Keratinocyte (primary cell): ENCODE measurements at regions not wholly inside any gene's neighbourhood (a gene's known extent, or its start where the extent isn't known, plus 50 kb on each side); places are given as distances from the start of the nearest gene placed in this dataset.

Experiments
- DNase-seq: peaks from one replicate; pipeline ENCODE4 v3.0.0-alpha.2; 2011; ENCODE audit warnings: low read depth, missing footprints, low spot score
- FAIRE-seq: peaks from 2 replicates; lab custom pipeline; 2011; peaks lifted over from hg19 to GRCh38; lab: Jason Lieb, UNC
- H2AFZ ChIP-seq: 2 replicates; pipeline ENCODE4 v1.6.0; 2012; ENCODE audit warnings: low read length, control low read depth, inconsistent platforms; ENCODE audit not compliant: control insufficient read depth
- H3K27ac ChIP-seq: 2 replicates; pipeline ENCODE4 v1.5.1; 2011; ENCODE audit warnings: low read length; ENCODE audit not compliant: control insufficient read depth, insufficient read depth
- H3K27me3 ChIP-seq: 3 replicates; pipeline ENCODE4 v1.6.0; 2011; ENCODE audit warnings: low read length; ENCODE audit not compliant: control insufficient read depth, insufficient read depth; ENCODE audit errors: extremely low read depth
- H3K36me3 ChIP-seq, 2 experiments: 2 replicates in 1 of 2; 3 replicates in 1 of 2; pipeline ENCODE4 v1.5.1; 2011; ENCODE audit warnings: low read length in 2 of 2, mild to moderate bottlenecking in 1 of 2; ENCODE audit not compliant: control insufficient read depth in 2 of 2, insufficient read depth in 2 of 2; ENCODE audit errors: extremely low read depth in 1 of 2
- H3K4me1 ChIP-seq: 3 replicates; pipeline ENCODE4 v1.5.1; 2011; ENCODE audit warnings: low read length; ENCODE audit not compliant: control insufficient read depth, insufficient read depth; ENCODE audit errors: extremely low read depth
- H3K4me2 ChIP-seq: 3 replicates; pipeline ENCODE4 v1.6.0; 2011; ENCODE audit warnings: low read depth, low read length; ENCODE audit not compliant: control insufficient read depth, insufficient read depth; ENCODE audit errors: extremely low read depth
- H3K4me3 ChIP-seq, 3 experiments: fragments of 200-600 bp in 1 of 3; sonication (generic) in 1 of 3; 2 replicates in 2 of 3; 3 replicates in 1 of 3; pipeline ENCODE4 v1.5.1; 2011 to 2016; ENCODE audit warnings: low read length in 3 of 3, mild to moderate bottlenecking in 3 of 3, control low read depth in 2 of 3, inconsistent platforms in 1 of 3, low read depth in 1 of 3, mixed read lengths in 1 of 3, mixed run types in 1 of 3, moderate library complexity in 1 of 3; ENCODE audit not compliant: control insufficient read depth in 2 of 3, insufficient read depth in 2 of 3; ENCODE audit errors: extremely low read depth in 1 of 3
- H3K79me2 ChIP-seq: 2 replicates; pipeline ENCODE4 v1.6.0; 2012; ENCODE audit warnings: low read length; ENCODE audit not compliant: control insufficient read depth, insufficient read depth
- H3K9ac ChIP-seq: 3 replicates; pipeline ENCODE4 v1.6.0; 2011; ENCODE audit warnings: low read length; ENCODE audit not compliant: control insufficient read depth, insufficient read depth; ENCODE audit errors: extremely low read depth
- H3K9me1 ChIP-seq: 3 replicates; pipeline ENCODE4 v1.6.0; 2011; ENCODE audit warnings: low read length; ENCODE audit not compliant: control insufficient read depth, insufficient read depth; ENCODE audit errors: extremely low read depth
- H3K9me3 ChIP-seq: 2 replicates; pipeline ENCODE4 v1.5.1; 2012; ENCODE audit warnings: low read depth, low read length; ENCODE audit not compliant: control insufficient read depth
- H4K20me1 ChIP-seq: 3 replicates; pipeline ENCODE4 v1.6.0; 2011; ENCODE audit warnings: low read length; ENCODE audit not compliant: control insufficient read depth, insufficient read depth; ENCODE audit errors: extremely low read depth
- CTCF ChIP-seq, 3 experiments: IDR thresholded peaks in 1 of 3; conservative IDR thresholded peaks in 1 of 3; optimal IDR thresholded peaks in 1 of 3; 2 replicates in 2 of 3; 3 replicates in 1 of 3; pipeline versions ENCODE3 to v1.5.1; 2011; ENCODE audit warnings: low read length in 3 of 3, mild to moderate bottlenecking in 3 of 3, moderate library complexity in 2 of 3, control low read depth in 1 of 3, inconsistent platforms in 1 of 3; ENCODE audit not compliant: insufficient read depth in 2 of 3; ENCODE audit errors: extremely low read depth in 1 of 3
- EZH2 ChIP-seq: IDR thresholded peaks from one replicate; pipeline ENCODE4 v1.6.1; 2012; ENCODE audit warnings: inconsistent platforms, mild to moderate bottlenecking, low read length, moderate library complexity
- dilution Hi-C: fragments of 300-500 bp; cut with MboI; formaldehyde crosslinking; loops from one replicate; pipeline ENCODE4 v1.7.0; 2020; ENCODE audit warnings: low sequenced_read_pairs; ENCODE audit not compliant: extremely low pct_ligation_motif_present

- dilution Hi-C loops = no loop called here
Observed at GRCh38 chr6:1227600-1227934, 84.3 kb upstream of the FOXQ1 start.

GRCh38 chr6:1226277-1227099, 85.4 kb upstream of the FOXQ1 start:
- DNase-seq = no peak
- H3K27me3 ChIP-seq = no peaks in the 10 kb centered on the region

More at GRCh38 chr6:1227600-1227934, 84.3 kb upstream of the FOXQ1 start:
- H3K27ac ChIP-seq = no peak overlapping the region
- no peak overlapping the region for H3K9ac ChIP-seq
- TF ChIP-seq EZH2 (no peak), CTCF (optimal IDR thresholded peaks at IDR 0.05 in 1 of 3, IDR thresholded peaks at IDR 0.05 in 1 of 3, conservative IDR thresholded peaks at IDR 0.05 in 1 of 3; ENCODE audit: extremely low read depth in 1 of 3, insufficient read depth in 2 of 3, low read length in 3 of 3) (no peak)
- H3K9me1 ChIP-seq = no peaks in the 10 kb centered on the region
- no peaks in the 10 kb centered on the region for H3K79me2 ChIP-seq
- H3K27me3 ChIP-seq = no peaks in the 10 kb centered on the region
- no peaks in the 10 kb centered on the region for H3K9me3 ChIP-seq
- FAIRE-seq (no peak), DNase-seq (no peak)
- no peak overlapping the region for H2AFZ ChIP-seq
- peaks cover 5% of the 10 kb centered on the region for H3K4me1 ChIP-seq
- no peaks in the 10 kb centered on the region for H3K36me3 ChIP-seq
- no peak overlapping the region for H3K4me2 ChIP-seq
- H3K4me3 ChIP-seq = no peak overlapping the region
- H4K20me1 ChIP-seq = no peaks in the 10 kb centered on the region

More at GRCh38 chr6:1226277-1227099, 85.4 kb upstream of the FOXQ1 start:
- Histone ChIP-seq H3K9me1 (no peaks in the 10 kb centered on the region), H3K79me2 (no peaks in the 10 kb centered on the region), H4K20me1 (no peaks in the 10 kb centered on the region), H3K4me1 (no peaks in the 10 kb centered on the region), H3K9me3 (no peaks in the 10 kb centered on the region), H3K4me3 (no peak overlapping the region), H3K36me3 (no peaks in the 10 kb centered on the region), H2AFZ (peak overlapping the region; percentile 2), H3K4me2 (peak overlapping the region; percentile 31), H3K9ac (no peak overlapping the region), H3K27ac (no peak overlapping the region)
- TF ChIP-seq EZH2 = no peak
- no peak for TF ChIP-seq CTCF (optimal IDR thresholded peaks at IDR 0.05 in 1 of 3, IDR thresholded peaks at IDR 0.05 in 1 of 3, conservative IDR thresholded peaks at IDR 0.05 in 1 of 3; ENCODE audit: extremely low read depth in 1 of 3, insufficient read depth in 2 of 3, low read length in 3 of 3)
- no peak for FAIRE-seq
- dilution Hi-C loops = no loop called here
